ENCODE measurements at regions not wholly inside any gene's neighbourhood (a gene's known extent, or its start where the extent isn't known, plus 50 kb on each side); places are given as distances from the start of the nearest gene placed in this dataset.
"Not testable (repeated sequence)": the region's sequence is repeated elsewhere in the genome, so short reads cannot be mapped to it uniquely, and the experiment has no call there.

GRCh38 chr1:65020774-65021173, 54.4 kb upstream of the JAK1 start:
- peaks cover 5% of the 10 kb centered on the region for H3K4me1 Mint-ChIP-seq
- no peaks in the 10 kb centered on the region for H3K9me3 ChIP-seq (ENCODE audit: control insufficient read depth, low read length, poor library complexity, severe bottlenecking)
- no peaks in the 10 kb centered on the region for H3K27me3 Mint-ChIP-seq
- no peaks in the 10 kb centered on the region for H3K36me3 Mint-ChIP-seq (ENCODE audit: low read depth)
- no peak overlapping the region for H3K4me3 Mint-ChIP-seq
- H3K27ac Mint-ChIP-seq, result peak overlapping the region; percentile 37
- DNase-seq (no peak), ATAC-seq (no peak)

DNA sequence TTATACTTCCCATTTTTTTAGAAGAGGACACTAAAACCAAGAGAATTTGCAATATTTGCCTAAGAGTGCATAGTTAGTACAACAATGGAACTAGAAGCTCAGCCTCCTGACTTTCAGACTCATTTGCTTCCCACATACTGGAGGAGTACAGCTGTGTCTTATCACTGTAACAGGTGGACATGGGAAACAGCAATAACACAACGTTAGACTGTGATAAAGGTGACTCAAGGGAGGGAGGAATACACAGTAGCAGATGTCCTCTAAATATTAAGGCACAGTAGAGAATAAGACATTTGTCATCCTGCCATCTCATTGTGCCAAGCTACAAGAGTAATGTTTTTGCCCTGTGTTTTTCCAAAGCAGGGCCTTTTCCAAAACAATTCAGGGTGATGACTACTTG, 55.4 kb upstream of the JAK1 start:
- ATAC-seq (no peak), DNase-seq (no peak)
- Mint-ChIP-seq H3K27ac (no peak overlapping the region), H3K4me3 (no peak overlapping the region), H3K36me3 (ENCODE audit: low read depth) (no peaks in the 10 kb centered on the region), H3K27me3 (no peaks in the 10 kb centered on the region), H3K4me1 (peaks cover 2% of the 10 kb centered on the region)
- no peaks in the 10 kb centered on the region for H3K9me3 ChIP-seq (ENCODE audit: control insufficient read depth, low read length, poor library complexity, severe bottlenecking)

GRCh38 chr1:65022216-65022615, 55.9 kb upstream of the JAK1 start:
- Mint-ChIP-seq H3K4me1 (peaks cover 2% of the 10 kb centered on the region), H3K4me3 (no peak overlapping the region), H3K27me3 (no peaks in the 10 kb centered on the region), H3K27ac (no peak overlapping the region), H3K36me3 (ENCODE audit: low read depth) (no peaks in the 10 kb centered on the region)
- DNase-seq (no peak), ATAC-seq (no peak)
- H3K9me3 ChIP-seq (ENCODE audit: control insufficient read depth, low read length, poor library complexity, severe bottlenecking), result no peaks in the 10 kb centered on the region

- DNase-seq (no peak), ATAC-seq (no peak)
- H3K4me1 Mint-ChIP-seq, result peaks cover 10% of the 10 kb centered on the region
- H3K27me3 Mint-ChIP-seq, result no peaks in the 10 kb centered on the region
- no peak overlapping the region for H3K27ac Mint-ChIP-seq
- H3K4me3 Mint-ChIP-seq, result no peak overlapping the region
- H3K9me3 ChIP-seq (ENCODE audit: control insufficient read depth, low read length, poor library complexity, severe bottlenecking), result no peaks in the 10 kb centered on the region
- H3K36me3 Mint-ChIP-seq (ENCODE audit: low read depth), result no peaks in the 10 kb centered on the region
These were observed 59.4 kb upstream of the JAK1 start for GRCh38 chr1:65025794-65026193.

DNA sequence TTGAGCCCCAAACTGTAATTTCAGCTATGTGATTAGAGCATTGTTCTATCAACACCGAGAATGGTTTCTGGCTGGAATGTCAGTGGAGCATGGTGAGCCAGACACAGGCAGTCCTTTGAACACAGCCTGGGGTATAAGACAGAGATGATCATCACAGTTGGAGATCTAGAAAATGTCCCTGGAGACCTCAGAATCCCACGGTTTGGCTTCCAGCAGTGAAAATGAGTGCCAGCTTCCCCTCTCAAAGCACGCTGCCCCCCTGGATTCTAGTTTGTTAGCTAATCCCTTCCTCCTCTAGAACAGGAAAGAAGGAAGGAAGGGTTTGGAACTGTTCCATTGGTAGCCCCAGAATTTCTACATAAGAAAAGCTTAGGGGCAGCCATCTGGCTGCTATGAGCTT, 59.9 kb upstream of the JAK1 start:
- Mint-ChIP-seq H3K4me1 (peaks cover 11% of the 10 kb centered on the region), H3K4me3 (no peak overlapping the region), H3K36me3 (ENCODE audit: low read depth) (no peaks in the 10 kb centered on the region), H3K27ac (no peak overlapping the region), H3K27me3 (no peaks in the 10 kb centered on the region)
- no peaks in the 10 kb centered on the region for H3K9me3 ChIP-seq (ENCODE audit: control insufficient read depth, low read length, poor library complexity, severe bottlenecking)
- no peak for DNase-seq
- no peak for ATAC-seq

GRCh38 chr1:65027666-65028358, 61.5 kb upstream of the JAK1 start:
- H3K27me3 Mint-ChIP-seq, result no peaks in the 10 kb centered on the region
- H3K36me3 Mint-ChIP-seq (ENCODE audit: low read depth), result no peaks in the 10 kb centered on the region
- H3K4me3 Mint-ChIP-seq, result no peak overlapping the region
- no peaks in the 10 kb centered on the region for H3K9me3 ChIP-seq (ENCODE audit: control insufficient read depth, low read length, poor library complexity, severe bottlenecking)
- H3K4me1 Mint-ChIP-seq, result peaks cover 11% of the 10 kb centered on the region
- H3K27ac Mint-ChIP-seq, result no peak overlapping the region
- no peak for DNase-seq
- ATAC-seq, result no peak

- DNase-seq; H3K9me3 ChIP-seq (ENCODE audit: control insufficient read depth, low read length, poor library complexity, severe bottlenecking); H3K36me3 Mint-ChIP-seq (ENCODE audit: low read depth); ATAC-seq; H3K27ac Mint-ChIP-seq; H3K27me3 Mint-ChIP-seq; H3K4me3 Mint-ChIP-seq: not testable (repeated sequence)
- H3K4me1 Mint-ChIP-seq, result peaks cover 16% of the 10 kb centered on the region
These were observed 63.1 kb upstream of the JAK1 start for GRCh38 chr1:65029434-65029833.

DNA sequence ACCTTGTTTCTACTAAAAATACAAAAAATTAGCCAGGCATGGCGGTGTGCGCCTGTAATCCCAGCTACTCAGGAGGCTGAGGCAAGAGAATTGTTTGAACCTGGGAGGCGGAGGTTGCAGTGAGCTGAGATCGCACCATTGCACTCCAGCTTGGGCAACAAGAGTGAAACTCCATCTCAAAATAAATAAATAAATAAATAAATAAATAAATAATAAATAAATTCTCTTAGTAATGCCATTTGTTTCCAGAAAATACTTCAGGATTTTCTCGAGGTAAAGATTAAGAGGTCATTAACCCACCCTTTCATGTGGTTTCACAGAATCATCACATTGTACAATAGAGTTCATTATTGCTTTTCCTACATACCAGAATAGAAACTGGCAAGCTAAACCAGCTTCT, 68.5 kb upstream of the JAK1 start:
- not testable (repeated sequence) for ATAC-seq; H3K9me3 ChIP-seq (ENCODE audit: control insufficient read depth, low read length, poor library complexity, severe bottlenecking); H3K27me3 Mint-ChIP-seq; H3K4me3 Mint-ChIP-seq; H3K36me3 Mint-ChIP-seq (ENCODE audit: low read depth); DNase-seq; H3K27ac Mint-ChIP-seq; H3K4me1 Mint-ChIP-seq

- Mint-ChIP-seq H3K27me3 (no peaks in the 10 kb centered on the region), H3K4me1 (peaks cover 14% of the 10 kb centered on the region), H3K4me3 (no peak overlapping the region), H3K36me3 (ENCODE audit: low read depth) (peaks cover 8% of the 10 kb centered on the region), H3K27ac (no peak overlapping the region)
- DNase-seq, result no peak
- ATAC-seq, result no peak
- no peaks in the 10 kb centered on the region for H3K9me3 ChIP-seq (ENCODE audit: control insufficient read depth, low read length, poor library complexity, severe bottlenecking)
These were observed 70.3 kb upstream of the JAK1 start for GRCh38 chr1:65036570-65037051.

DNA sequence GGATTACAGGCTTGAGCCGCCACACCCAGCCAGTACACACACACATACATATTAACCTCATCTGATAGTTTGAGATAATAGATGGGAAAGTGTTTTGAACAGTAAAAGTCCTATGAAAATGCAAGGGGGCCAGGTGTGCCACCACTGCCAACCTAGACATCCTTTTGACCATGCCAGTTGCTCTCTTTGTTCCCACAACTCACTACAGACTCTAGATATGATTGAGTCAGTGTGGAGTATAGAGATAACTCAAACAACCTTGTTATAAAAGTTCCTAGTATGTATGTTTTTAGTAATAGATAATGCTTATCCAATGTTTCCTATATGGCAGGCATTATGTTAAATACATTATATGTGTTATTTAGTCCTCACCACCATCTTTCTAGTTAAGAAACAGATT, 72.7 kb upstream of the JAK1 start:
- peaks cover 6% of the 10 kb centered on the region for H3K36me3 Mint-ChIP-seq (ENCODE audit: low read depth)
- H3K27ac Mint-ChIP-seq, result no peak overlapping the region
- H3K4me1 Mint-ChIP-seq, result peaks cover 14% of the 10 kb centered on the region
- ATAC-seq (no peak), DNase-seq (no peak)
- H3K9me3 ChIP-seq (ENCODE audit: control insufficient read depth, low read length, poor library complexity, severe bottlenecking), result no peaks in the 10 kb centered on the region
- no peak overlapping the region for H3K4me3 Mint-ChIP-seq
- no peaks in the 10 kb centered on the region for H3K27me3 Mint-ChIP-seq

DNA sequence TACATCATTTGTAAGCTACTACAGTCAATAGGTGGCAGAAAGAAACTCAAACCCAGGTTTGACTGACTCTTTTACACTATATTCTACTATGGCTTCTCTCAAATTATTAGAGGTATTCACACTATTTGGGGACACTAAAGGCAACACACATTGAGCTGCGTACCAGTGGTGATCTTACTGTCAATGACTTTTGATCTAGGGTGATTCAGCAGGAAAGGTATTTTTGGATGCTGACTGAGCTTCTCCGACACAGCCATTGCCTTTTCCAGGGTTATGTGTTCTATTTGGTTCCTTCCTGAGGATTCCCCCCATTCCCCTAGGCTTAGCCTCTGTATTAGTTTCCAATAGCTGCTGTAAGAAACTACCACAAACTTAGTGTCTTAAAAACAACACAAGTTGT, 73.2 kb upstream of the JAK1 start:
- no peaks in the 10 kb centered on the region for H3K27me3 Mint-ChIP-seq

DNA sequence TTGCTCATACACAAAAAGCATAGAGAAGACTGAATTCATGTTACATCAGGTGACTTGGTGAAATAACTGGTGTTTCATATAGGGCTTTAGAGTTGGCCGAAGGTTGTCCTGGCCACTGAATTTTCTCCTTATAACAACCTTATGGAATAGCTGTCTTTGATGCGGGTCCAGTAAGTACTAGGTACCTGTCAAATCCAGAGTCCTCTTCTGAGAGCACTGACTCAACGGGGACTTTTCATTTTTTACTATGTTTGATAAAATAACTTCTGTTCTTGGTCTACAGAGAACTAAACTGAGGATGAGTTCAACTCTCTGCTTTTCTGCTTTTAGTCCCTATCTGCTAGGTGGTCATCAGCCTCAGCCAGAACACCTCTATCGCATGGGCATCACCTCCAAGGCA, 76.1 kb upstream of the JAK1 start:
- H3K4me1 Mint-ChIP-seq, result peaks cover 20% of the 10 kb centered on the region
- H3K27ac Mint-ChIP-seq, result no peak overlapping the region
- no peak for DNase-seq
- ATAC-seq, result no peak
- H3K4me3 Mint-ChIP-seq, result no peak overlapping the region
- no peaks in the 10 kb centered on the region for H3K27me3 Mint-ChIP-seq
- no peaks in the 10 kb centered on the region for H3K36me3 Mint-ChIP-seq (ENCODE audit: low read depth)
- no peaks in the 10 kb centered on the region for H3K9me3 ChIP-seq (ENCODE audit: control insufficient read depth, low read length, poor library complexity, severe bottlenecking)

More for the DNA sequence above, 73.2 kb upstream of the JAK1 start:
- DNase-seq (no peak), ATAC-seq (no peak)
- peaks cover 17% of the 10 kb centered on the region for H3K4me1 Mint-ChIP-seq
- H3K36me3 Mint-ChIP-seq (ENCODE audit: low read depth), result peaks cover 4% of the 10 kb centered on the region
- H3K9me3 ChIP-seq (ENCODE audit: control insufficient read depth, low read length, poor library complexity, severe bottlenecking), result no peaks in the 10 kb centered on the region
- no peak overlapping the region for H3K27ac Mint-ChIP-seq
- H3K4me3 Mint-ChIP-seq, result no peak overlapping the region

- H3K27ac Mint-ChIP-seq, result peak overlapping the region; percentile 80
- H3K9me3 ChIP-seq (ENCODE audit: control insufficient read depth, low read length, poor library complexity, severe bottlenecking), result no peaks in the 10 kb centered on the region
- no peaks in the 10 kb centered on the region for H3K36me3 Mint-ChIP-seq (ENCODE audit: low read depth)
These were observed 78.1 kb upstream of the JAK1 start for GRCh38 chr1:65044411-65044810.

DNA sequence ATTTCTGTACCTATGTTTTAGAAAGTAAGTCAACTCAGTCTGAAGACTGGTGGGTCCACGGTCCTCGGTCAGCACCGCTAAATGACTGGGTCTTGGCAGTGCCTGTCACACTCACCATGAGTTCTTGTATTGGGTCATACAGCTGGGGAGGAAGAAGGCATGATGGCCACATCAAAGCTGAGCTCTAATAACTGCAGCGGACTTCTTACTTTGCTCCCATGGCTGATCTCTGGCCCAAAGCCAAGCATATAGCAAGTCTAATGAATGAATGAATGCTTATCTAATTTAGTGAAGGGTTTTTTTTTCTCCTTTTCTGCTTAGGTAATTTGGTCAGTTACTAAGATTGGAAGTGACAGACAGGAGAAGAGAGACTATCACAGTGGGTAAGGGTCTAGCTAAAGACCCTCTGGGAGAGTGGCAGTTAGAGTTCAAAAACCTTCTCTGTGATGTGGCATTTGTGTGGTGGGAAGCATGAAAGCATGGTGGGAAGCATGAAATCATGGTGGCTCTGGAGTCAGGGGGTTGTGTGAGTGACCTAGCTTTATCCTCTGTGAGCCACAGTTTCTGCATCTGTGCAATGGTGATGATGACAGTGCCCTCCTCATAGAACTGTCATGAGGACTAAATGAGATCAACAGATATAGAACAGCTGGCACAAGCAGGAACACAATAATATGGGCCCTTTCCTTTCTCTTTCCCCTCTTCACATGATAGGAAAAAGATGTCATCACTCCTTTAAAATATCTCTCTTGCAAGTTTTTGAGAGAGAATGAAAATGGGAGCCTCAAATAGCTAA, 78.9 kb upstream of the JAK1 start:
- H3K36me3 Mint-ChIP-seq (ENCODE audit: low read depth), result no peaks in the 10 kb centered on the region
- H3K27me3 Mint-ChIP-seq, result no peaks in the 10 kb centered on the region
- peak overlapping the region; percentile 49 for H3K27ac Mint-ChIP-seq
- H3K9me3 ChIP-seq (ENCODE audit: control insufficient read depth, low read length, poor library complexity, severe bottlenecking), result no peaks in the 10 kb centered on the region
- no peak for ATAC-seq
- DNase-seq, result no peak
- H3K4me3 Mint-ChIP-seq, result no peak overlapping the region
- peaks cover 36% of the 10 kb centered on the region for H3K4me1 Mint-ChIP-seq

More at GRCh38 chr1:65044411-65044810, 78.1 kb upstream of the JAK1 start:
- Mint-ChIP-seq H3K4me3 (no peak overlapping the region), H3K27me3 (no peaks in the 10 kb centered on the region), H3K4me1 (peaks cover 28% of the 10 kb centered on the region)
- ATAC-seq (no peak), DNase-seq (no peak)
